ENCODE measurements at regions not wholly inside any gene's neighbourhood (a gene's known extent, or its start where the extent isn't known, plus 50 kb on each side); places are given as distances from the start of the nearest gene placed in this dataset.

GRCh38 chr20:52736507-52736906 lies 235.7 kb upstream of the TSHZ2 start:
- DNase-seq (ENCODE audit: low spot score) = no peak

- no peak for DNase-seq (ENCODE audit: low spot score)
Observed at GRCh38 chr20:52731093-52731492, 241.1 kb upstream of the TSHZ2 start.

DNA sequence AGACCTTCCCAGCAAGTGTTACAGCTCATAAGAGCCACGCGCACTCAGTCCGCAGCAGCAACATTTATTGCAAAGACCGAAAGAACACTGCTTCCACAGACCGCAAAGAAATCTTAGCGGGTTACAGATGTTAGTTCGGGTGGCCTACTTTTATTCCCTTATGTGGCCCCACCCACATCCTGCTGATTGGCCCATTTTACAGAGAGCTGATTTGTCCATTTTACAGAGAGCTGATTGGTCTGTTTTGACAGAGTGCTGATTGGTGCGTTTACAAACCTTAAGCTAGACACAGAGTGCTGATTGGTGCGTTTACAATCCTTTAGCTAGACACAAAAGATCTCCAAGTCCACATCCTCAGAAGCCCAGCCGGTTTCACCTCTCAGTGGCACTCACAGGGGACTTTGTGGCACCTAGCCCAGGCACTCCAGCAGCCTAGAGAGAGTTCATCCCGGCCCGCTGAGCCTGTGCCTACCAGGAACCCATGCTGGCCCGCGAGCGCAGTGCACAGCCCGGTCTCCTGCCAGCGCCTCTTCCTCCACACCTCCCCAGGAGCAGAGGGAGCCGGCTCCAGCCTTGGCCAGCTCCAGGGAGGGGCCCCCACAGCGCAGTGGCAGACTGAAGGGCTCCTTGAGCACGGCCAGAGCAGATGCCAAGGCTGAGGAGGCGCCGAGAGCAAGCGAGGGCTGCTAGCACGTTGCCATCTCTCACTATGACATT lies 244.3 kb upstream of the TSHZ2 start:
- no peak for DNase-seq (ENCODE audit: low spot score)

DNA sequence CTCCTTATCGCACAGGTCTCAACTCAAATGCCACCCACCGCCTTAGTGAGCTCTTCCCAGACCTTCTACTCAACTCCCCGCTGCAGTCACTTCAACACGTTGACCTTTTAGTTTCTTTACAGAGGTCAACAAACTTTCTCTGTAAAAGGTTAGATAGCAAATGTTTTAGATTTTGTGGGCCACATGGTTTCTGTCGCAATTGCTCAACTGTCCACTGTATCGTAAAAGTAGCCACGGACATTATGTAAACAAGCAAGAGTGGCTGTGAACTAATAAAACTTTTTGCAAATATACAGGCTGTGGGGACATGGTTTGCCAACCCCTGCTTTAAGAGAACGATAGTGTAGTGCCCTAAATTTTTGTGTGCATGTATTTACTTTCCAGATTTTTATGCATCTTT lies 247.6 kb upstream of the TSHZ2 start:
- no peak for DNase-seq (ENCODE audit: low spot score)

GRCh38 chr20:52722926-52723688 lies 249.1 kb upstream of the TSHZ2 start:
- no peak for DNase-seq (ENCODE audit: low spot score)

- no peak for DNase-seq (ENCODE audit: low spot score)
Observed at GRCh38 chr20:52708137-52708536, 264.0 kb upstream of the TSHZ2 start.

- no peak for DNase-seq (ENCODE audit: low spot score)
Observed at GRCh38 chr20:52704553-52704952, 267.6 kb upstream of the TSHZ2 start.

DNA sequence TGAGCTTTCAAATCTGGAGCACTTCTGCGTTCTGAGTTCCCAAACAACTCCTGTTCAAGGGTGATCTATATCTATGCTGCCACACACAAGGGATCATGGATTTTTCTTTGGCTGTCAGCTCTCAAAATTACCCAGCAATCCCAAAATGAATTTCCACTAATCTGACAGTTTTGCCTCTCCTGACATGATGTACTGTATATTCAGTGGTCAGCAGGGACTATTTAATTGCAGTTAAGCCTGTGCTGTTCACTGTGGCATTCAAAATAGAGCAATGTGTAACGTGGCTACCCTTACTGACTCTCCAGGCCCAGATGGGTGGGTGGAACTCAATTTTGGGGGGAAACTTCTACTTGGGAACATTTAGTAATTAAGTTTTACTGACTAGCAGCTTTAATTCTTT lies 283.8 kb upstream of the TSHZ2 start:
- DNase-seq (ENCODE audit: low spot score) = no peak

GRCh38 chr20:52684905-52685304 lies 287.3 kb upstream of the TSHZ2 start:
- DNase-seq (ENCODE audit: low spot score) = no peak

GRCh38 chr20:52684176-52684575 lies 288.0 kb upstream of the TSHZ2 start:
- no peak for DNase-seq (ENCODE audit: low spot score)

- DNase-seq (ENCODE audit: low spot score) = no peak
Observed at GRCh38 chr20:52683761-52684160, 288.4 kb upstream of the TSHZ2 start.

DNA sequence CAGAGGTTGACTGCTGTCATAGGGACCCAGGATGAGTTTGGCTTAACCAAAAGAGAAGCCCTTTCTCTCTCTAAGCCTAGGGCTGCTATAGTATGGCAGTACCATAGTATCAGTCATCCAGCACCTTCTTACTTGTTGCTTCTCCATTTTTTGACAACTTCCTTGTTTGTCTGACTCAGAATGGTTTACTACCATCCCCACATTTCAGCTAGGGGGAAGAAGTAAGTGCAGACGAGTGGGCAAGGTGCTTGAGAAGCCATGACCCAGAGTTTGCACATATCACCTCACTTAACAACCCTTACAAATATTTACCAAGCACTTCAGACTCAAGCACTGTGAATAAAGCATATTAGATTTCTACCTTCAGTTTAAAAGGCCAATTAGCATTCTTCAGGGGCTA lies 289.9 kb upstream of the TSHZ2 start:
- no peak for DNase-seq (ENCODE audit: low spot score)

GRCh38 chr20:52681288-52681687 lies 290.9 kb upstream of the TSHZ2 start:
- DNase-seq (ENCODE audit: low spot score) = no peak

- DNase-seq (ENCODE audit: low spot score) = no peak
Observed at GRCh38 chr20:52677216-52677615, 294.9 kb upstream of the TSHZ2 start.

DNA sequence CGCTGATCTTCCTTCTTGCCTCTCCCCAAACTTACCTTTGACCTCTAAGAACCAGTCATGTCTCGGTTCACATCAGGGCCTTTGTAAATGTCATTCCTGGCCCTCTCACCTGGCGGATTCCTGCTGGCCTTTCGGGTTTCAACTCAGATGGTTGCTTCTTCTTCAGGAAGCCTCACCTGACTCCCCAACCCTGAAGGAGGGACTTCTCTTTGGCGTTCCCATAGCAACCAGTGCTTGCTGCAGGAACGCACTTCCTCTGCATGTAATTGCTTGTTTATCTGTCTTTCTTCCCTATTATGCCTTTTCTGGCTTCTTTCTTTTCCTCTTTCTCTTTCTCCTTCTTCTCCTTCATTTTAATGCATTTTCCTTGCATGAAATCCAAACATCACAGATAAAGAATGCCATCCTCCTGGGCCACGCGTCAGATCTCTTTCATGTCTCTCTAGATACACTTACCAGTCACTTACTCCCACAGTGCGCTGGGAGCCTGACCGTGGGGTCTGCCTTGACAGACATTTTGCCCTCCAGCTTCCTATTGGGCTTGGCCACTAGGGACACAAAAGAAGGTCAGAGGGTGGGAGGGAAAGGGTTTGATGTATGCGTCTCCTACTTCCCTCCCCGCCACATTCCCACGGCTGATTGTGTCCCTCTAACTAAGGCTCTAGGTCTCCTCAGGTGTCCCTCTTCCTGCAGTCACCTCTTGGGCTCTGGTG lies 295.7 kb upstream of the TSHZ2 start:
- DNase-seq (ENCODE audit: low spot score) = no peak

DNA sequence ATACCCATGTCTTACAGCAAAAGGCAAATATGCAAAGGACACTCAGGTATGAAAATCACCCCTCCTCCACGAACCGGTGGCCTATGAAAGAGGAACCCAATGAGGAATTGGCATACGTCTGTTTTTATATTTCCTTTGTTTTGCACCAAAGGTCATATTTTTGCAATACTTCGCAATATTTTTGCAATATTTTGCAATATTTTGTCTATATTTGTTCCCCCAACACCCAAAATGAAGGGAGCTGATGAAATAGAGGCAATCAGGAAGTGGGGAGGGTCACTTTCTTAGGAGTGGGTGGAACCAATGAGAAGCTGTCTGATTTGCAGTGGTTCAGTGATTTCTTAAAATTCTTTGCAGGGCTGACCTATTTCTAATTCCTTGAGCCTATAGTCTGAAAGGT lies 296.8 kb upstream of the TSHZ2 start:
- no peak for DNase-seq (ENCODE audit: low spot score)

GRCh38 chr20:52668626-52669025 lies 303.5 kb upstream of the TSHZ2 start:
- no peak for DNase-seq (ENCODE audit: low spot score)

- no peak for DNase-seq (ENCODE audit: low spot score)
Observed at GRCh38 chr20:52667358-52667757, 304.8 kb upstream of the TSHZ2 start.

- DNase-seq (ENCODE audit: low spot score) = no peak
Observed at GRCh38 chr20:52665441-52665840, 306.7 kb upstream of the TSHZ2 start.

DNA sequence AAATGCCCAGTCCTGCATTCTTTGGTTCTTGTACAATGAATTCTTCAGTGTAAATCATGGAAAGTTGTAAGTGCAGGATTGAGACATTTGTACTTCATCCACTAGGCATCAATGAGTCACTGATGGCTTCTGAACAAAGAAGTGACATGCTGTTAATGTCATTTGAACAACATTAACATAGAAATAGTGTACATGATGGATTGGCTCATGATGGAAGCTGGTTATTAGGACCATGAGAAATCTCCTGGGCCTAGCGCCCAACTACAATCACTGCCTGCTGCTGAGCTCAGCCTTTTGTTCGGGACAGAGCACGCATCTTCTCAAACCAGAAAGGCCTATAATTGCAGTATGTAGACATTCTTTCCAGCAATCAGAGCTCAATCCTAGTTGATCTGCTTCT lies 316.8 kb upstream of the TSHZ2 start:
- no peak for DNase-seq (ENCODE audit: low spot score)

GRCh38 chr20:52654567-52654966 lies 317.6 kb upstream of the TSHZ2 start:
- no peak for DNase-seq (ENCODE audit: low spot score)

- DNase-seq (ENCODE audit: low spot score) = no peak
Observed at GRCh38 chr20:52652271-52652670, 319.9 kb upstream of the TSHZ2 start.

- no peak for DNase-seq (ENCODE audit: low spot score)
Observed at GRCh38 chr20:52649727-52650126, 322.4 kb upstream of the TSHZ2 start.

Data from putamen (tissue), 1 donor.